ENCODE measurements at regions not wholly inside any gene's neighbourhood (a gene's known extent, or its start where the extent isn't known, plus 50 kb on each side); places are given as distances from the start of the nearest gene placed in this dataset.

DNA sequence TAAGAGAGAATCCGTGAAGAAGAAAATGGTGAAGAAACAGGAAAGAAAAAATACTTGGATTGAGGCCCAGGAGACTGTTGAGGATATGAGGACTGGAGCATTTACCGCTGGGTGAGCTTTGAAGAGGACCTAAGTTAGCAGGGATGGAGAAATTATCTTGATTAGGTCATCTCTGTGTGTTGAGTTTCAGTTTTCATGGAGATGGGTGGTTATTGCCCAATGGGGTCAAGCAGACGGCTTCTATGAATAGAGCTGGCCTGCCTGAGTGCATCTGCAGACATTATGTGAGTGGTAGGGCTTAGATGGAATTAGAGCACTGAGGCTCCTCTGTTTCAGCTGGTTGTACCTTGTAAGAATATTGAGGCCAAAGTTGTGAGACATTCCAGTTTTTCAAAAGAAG lies 245.4 kb upstream of the FBXL7 start:
- WGBS = 86% methylated on average over 3 of the region's 3 CpGs
- H3K4me3 ChIP-seq (ENCODE audit: low read length in 2 of 2) = no peak overlapping the region
- no peak overlapping the region for H3K27ac ChIP-seq (ENCODE audit: low read depth in 1 of 2, low read length in 1 of 2)
- no peaks in the 10 kb centered on the region for H3K9me3 ChIP-seq (ENCODE audit: control insufficient read depth in 2 of 2, insufficient read depth in 1 of 2, low read length in 1 of 2)
- no peaks in the 10 kb centered on the region for H3K27me3 ChIP-seq (ENCODE audit: control insufficient read depth in 2 of 2, insufficient read depth in 1 of 2, low read length in 1 of 2)
- H3K4me1 ChIP-seq (ENCODE audit: control insufficient read depth in 2 of 2, insufficient read depth in 2 of 2, low read length in 2 of 2) = no peaks in the 10 kb centered on the region
- no peak for DNase-seq (ENCODE audit: low read depth in 6 of 9, low spot score in 9 of 9)
- H3K36me3 ChIP-seq (ENCODE audit: control insufficient read depth in 2 of 2, insufficient read depth in 2 of 2, low read length in 1 of 2) = no peaks in the 10 kb centered on the region

DNA sequence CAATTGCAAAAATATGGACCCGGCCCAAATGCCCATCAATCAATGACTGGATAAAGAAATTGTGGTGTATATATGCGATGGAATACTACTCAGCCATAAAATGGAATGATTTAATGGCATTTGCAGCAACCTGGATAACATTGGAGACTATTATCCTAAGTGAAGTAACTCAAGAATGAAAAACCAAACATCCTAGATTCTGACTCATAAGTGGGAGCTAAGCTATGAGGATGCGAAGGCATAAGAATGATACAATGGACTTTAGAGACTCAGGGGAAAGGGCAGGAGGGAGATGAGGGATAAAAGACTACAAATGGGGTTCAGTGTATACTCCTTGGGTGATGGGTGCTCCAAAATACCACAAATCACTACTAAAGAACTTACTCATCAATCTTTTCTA lies 247.6 kb upstream of the FBXL7 start:
- no peaks in the 10 kb centered on the region for H3K36me3 ChIP-seq (ENCODE audit: control insufficient read depth in 2 of 2, insufficient read depth in 2 of 2, low read length in 1 of 2)
- H3K27ac ChIP-seq (ENCODE audit: low read depth in 1 of 2, low read length in 1 of 2) = no peak overlapping the region
- no peak overlapping the region for H3K4me3 ChIP-seq (ENCODE audit: low read length in 2 of 2)
- 93% methylated on average over 3 of the region's 3 CpGs for WGBS
- no peaks in the 10 kb centered on the region for H3K4me1 ChIP-seq (ENCODE audit: control insufficient read depth in 2 of 2, insufficient read depth in 2 of 2, low read length in 2 of 2)
- H3K27me3 ChIP-seq (ENCODE audit: control insufficient read depth in 2 of 2, insufficient read depth in 1 of 2, low read length in 1 of 2) = no peaks in the 10 kb centered on the region
- no peaks in the 10 kb centered on the region for H3K9me3 ChIP-seq (ENCODE audit: control insufficient read depth in 2 of 2, insufficient read depth in 1 of 2, low read length in 1 of 2)
- DNase-seq (ENCODE audit: low read depth in 6 of 9, low spot score in 9 of 9) = no peak

DNA sequence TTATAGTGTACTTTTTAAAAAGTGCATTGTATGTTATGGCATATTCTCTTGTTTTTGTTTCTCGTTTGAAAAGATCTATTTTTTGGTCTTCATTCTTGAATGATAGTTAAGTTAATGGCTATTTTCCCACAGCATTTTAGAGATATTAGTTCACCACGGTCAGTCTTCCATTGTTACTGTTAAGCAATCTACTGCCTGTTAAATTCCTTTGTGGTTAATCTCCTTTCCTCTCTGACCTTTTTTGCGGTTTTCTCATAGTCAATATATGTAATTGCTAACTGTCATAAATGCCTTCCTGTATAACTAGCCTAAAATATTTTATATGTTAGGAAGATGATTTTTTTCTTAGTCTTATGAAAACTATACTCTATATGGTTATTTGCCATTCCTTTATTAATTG lies 250.8 kb upstream of the FBXL7 start:
- no peaks in the 10 kb centered on the region for H3K4me1 ChIP-seq (ENCODE audit: control insufficient read depth in 2 of 2, insufficient read depth in 2 of 2, low read length in 2 of 2)
- H3K27ac ChIP-seq (ENCODE audit: low read depth in 1 of 2, low read length in 1 of 2) = no peak overlapping the region
- DNase-seq (ENCODE audit: low read depth in 6 of 9, low spot score in 9 of 9) = no peak
- H3K36me3 ChIP-seq (ENCODE audit: control insufficient read depth in 2 of 2, insufficient read depth in 2 of 2, low read length in 1 of 2) = no peaks in the 10 kb centered on the region
- H3K9me3 ChIP-seq (ENCODE audit: control insufficient read depth in 2 of 2, insufficient read depth in 1 of 2, low read length in 1 of 2) = no peaks in the 10 kb centered on the region
- H3K27me3 ChIP-seq (ENCODE audit: control insufficient read depth in 2 of 2, insufficient read depth in 1 of 2, low read length in 1 of 2) = no peaks in the 10 kb centered on the region
- 7% methylated on average over 3 of the region's 3 CpGs for WGBS
- no peak overlapping the region for H3K4me3 ChIP-seq (ENCODE audit: low read length in 2 of 2)

DNA sequence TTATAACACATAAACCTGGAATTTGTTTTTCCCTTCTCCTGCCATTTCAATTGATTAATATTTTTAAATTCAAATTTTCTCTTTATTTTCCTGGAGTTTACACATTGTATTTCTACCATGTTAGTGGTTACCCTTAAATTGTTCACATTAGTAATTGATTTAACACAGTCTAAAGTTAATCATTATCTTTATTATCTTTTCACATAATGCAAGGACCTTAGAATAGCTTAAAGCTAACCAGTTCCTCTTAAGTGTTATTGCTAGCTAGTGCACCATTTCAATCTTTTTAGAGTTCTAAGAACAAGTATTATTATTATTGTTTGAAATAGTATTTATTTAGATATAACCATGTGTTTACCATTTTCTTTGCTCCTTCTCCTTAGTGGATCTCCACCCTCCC lies 251.2 kb upstream of the FBXL7 start:
- Histone ChIP-seq H3K9me3 (ENCODE audit: control insufficient read depth in 2 of 2, insufficient read depth in 1 of 2, low read length in 1 of 2) (no peaks in the 10 kb centered on the region), H3K36me3 (ENCODE audit: control insufficient read depth in 2 of 2, insufficient read depth in 2 of 2, low read length in 1 of 2) (no peaks in the 10 kb centered on the region), H3K4me3 (ENCODE audit: low read length in 2 of 2) (no peak overlapping the region), H3K4me1 (ENCODE audit: control insufficient read depth in 2 of 2, insufficient read depth in 2 of 2, low read length in 2 of 2) (no peaks in the 10 kb centered on the region), H3K27ac (ENCODE audit: low read depth in 1 of 2, low read length in 1 of 2) (no peak overlapping the region), H3K27me3 (ENCODE audit: control insufficient read depth in 2 of 2, insufficient read depth in 1 of 2, low read length in 1 of 2) (no peaks in the 10 kb centered on the region)
- no peak for DNase-seq (ENCODE audit: low read depth in 6 of 9, low spot score in 9 of 9)

DNA sequence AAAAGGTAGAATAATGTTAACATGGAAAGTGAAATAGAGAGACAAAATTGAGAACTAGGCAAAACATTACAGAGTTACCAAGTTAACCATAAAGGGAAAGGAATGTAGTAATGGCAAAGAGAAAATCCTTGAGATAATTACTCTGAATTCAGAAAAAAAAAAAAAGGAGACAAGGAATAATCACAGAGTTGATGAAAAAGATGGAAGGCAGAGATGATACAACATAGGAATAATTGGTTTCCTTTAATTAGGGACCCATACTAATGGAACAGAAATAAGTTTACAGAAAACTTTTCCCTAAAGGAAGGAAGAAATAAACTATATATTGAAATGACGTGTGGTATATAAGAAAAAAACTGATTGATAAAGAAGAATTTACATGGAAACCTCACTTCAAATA lies 254.1 kb upstream of the FBXL7 start:
- no peak for DNase-seq (ENCODE audit: low read depth in 6 of 9, low spot score in 9 of 9)
- Histone ChIP-seq H3K36me3 (ENCODE audit: control insufficient read depth in 2 of 2, insufficient read depth in 2 of 2, low read length in 1 of 2) (no peaks in the 10 kb centered on the region), H3K4me3 (ENCODE audit: low read length in 2 of 2) (no peak overlapping the region), H3K9me3 (ENCODE audit: control insufficient read depth in 2 of 2, insufficient read depth in 1 of 2, low read length in 1 of 2) (no peaks in the 10 kb centered on the region), H3K27ac (ENCODE audit: low read depth in 1 of 2, low read length in 1 of 2) (no peak overlapping the region), H3K4me1 (ENCODE audit: control insufficient read depth in 2 of 2, insufficient read depth in 2 of 2, low read length in 2 of 2) (no peaks in the 10 kb centered on the region), H3K27me3 (ENCODE audit: control insufficient read depth in 2 of 2, insufficient read depth in 1 of 2, low read length in 1 of 2) (no peaks in the 10 kb centered on the region)
- 94% methylated on average over 1 of the region's 1 CpG for WGBS

DNA sequence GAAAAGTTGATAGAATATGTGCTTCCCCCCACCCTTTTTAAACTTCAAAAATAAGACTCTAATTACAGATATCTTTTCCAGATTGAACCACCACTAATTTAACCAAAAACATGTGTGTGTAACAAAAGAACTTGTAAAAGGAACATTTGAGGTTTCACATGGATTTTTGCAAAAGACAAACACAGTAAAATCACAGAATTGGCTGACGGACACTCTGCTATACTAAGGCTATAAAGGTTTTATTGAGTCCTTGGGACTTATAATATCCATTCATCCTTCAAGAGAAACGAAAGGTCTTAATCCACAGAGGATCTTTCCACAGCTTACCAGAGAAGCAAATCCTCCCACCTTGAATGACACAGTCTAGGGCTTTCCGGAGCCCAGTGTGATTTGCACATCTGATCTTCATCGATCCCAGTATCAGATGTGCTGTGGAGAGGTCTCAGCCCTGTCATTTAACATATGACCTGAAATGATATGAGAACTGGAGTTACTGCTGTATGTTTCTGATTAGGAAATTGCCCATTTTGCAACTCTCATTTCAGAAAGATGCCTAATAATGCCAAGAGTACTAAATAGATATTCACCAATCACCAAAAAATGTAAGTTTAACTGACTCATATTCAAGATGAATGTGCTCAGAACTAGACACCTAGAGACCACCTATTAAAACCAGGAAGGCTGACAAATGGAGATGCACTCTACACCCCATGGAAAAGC lies 256.5 kb upstream of the FBXL7 start:
- Histone ChIP-seq H3K27me3 (ENCODE audit: control insufficient read depth in 2 of 2, insufficient read depth in 1 of 2, low read length in 1 of 2) (no peaks in the 10 kb centered on the region), H3K4me1 (ENCODE audit: control insufficient read depth in 2 of 2, insufficient read depth in 2 of 2, low read length in 2 of 2) (no peaks in the 10 kb centered on the region), H3K9me3 (ENCODE audit: control insufficient read depth in 2 of 2, insufficient read depth in 1 of 2, low read length in 1 of 2) (peaks cover 0 to 8% of the 10 kb centered on the region in 2 donors), H3K36me3 (ENCODE audit: control insufficient read depth in 2 of 2, insufficient read depth in 2 of 2, low read length in 1 of 2) (no peaks in the 10 kb centered on the region), H3K4me3 (ENCODE audit: low read length in 2 of 2) (no peak overlapping the region), H3K27ac (ENCODE audit: low read depth in 1 of 2, low read length in 1 of 2) (no peak overlapping the region)
- WGBS = 90% methylated on average over 4 of the region's 4 CpGs
- DNase-seq (ENCODE audit: low read depth in 6 of 9, low spot score in 9 of 9) = no peak

DNA sequence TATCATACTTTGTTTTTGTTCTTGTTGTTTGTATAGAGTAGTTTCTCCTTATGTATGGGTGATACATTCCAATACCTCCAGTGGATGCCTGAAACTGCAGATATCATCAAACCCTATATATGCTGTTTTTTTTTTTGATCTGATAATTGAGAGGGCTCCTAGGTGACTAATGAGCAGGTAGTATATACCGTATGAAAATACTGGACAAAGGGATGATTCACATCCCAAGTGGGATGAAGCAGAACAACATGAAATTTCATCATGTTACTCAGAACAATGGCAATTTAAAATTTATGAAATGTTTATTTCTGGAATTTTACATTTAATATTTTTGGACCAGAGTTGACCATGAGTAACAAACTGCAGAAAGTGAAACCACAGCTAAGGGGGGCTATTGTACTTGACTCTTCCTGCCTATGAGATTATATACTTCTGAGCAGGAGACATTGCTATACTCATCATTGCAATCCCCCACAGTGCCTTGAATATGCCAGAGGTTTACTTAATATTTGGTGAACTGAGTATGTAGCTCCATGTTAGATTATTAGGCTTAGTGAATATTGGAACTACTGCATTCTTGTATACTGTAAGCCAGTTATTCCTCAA lies 258.7 kb upstream of the FBXL7 start:
- H3K9me3 ChIP-seq (ENCODE audit: control insufficient read depth in 2 of 2, insufficient read depth in 1 of 2, low read length in 1 of 2) = peaks cover 0 to 8% of the 10 kb centered on the region in 2 donors
- 94% methylated on average over 1 of the region's 1 CpG for WGBS

DNA sequence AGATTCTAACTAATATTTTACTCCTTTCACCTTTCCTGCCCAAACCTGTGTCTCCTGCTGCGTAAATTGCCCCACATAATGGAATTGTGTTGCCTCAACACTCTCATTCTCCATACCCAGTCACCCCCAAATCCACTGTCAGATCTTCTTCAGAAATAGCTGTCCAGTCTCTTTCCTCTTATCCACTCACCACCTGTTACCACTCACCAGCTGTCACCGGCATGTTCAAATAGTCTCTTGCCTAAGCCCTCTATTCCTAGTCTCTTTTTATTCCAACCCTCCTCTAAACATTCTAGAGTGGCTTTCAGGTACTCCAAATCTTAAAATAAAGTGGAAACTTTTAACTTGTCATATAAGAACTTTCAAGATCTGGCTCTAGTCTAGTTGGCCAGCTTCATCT lies 262.0 kb upstream of the FBXL7 start:
- WGBS = 94% methylated on average over 2 of the region's 2 CpGs
- no peak for DNase-seq (ENCODE audit: low read depth in 6 of 9, low spot score in 9 of 9)
- H3K9me3 ChIP-seq (ENCODE audit: control insufficient read depth in 2 of 2, insufficient read depth in 1 of 2, low read length in 1 of 2) = peaks cover 0 to 8% of the 10 kb centered on the region in 2 donors

More for the DNA sequence above, 258.7 kb upstream of the FBXL7 start:
- Histone ChIP-seq H3K4me1 (ENCODE audit: control insufficient read depth in 2 of 2, insufficient read depth in 2 of 2, low read length in 2 of 2) (no peaks in the 10 kb centered on the region), H3K27ac (ENCODE audit: low read depth in 1 of 2, low read length in 1 of 2) (no peak overlapping the region), H3K4me3 (ENCODE audit: low read length in 2 of 2) (no peak overlapping the region), H3K27me3 (ENCODE audit: control insufficient read depth in 2 of 2, insufficient read depth in 1 of 2, low read length in 1 of 2) (no peaks in the 10 kb centered on the region), H3K36me3 (ENCODE audit: control insufficient read depth in 2 of 2, insufficient read depth in 2 of 2, low read length in 1 of 2) (no peaks in the 10 kb centered on the region)
- DNase-seq (ENCODE audit: low read depth in 6 of 9, low spot score in 9 of 9) = no peak

DNA sequence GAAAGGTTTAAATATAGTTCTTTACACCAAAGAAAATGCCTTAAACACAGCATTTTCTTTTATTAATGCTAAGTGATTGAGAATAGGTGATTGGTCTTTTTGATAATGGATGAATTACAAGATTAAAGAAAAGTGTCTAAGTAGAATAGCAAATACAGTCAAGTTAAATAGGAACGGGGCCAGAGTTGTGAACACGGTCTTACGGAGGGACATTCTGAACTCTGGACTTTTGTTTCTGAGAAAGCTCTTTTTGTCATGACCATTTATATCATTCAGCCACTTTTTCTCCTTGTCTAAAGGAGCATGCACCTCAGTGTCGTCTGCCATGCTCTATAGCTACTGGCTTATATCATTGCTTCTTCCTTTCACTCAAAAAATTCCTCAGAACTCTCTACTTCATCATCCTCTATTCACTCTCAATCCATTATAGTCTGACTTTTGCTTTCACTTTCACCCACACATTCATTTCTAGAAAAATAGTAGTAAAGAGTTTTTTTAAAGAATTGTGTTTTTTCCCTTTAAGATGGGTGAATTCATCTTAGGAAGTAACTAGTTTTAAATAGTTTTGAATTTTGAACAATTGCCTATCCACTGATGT lies 263.0 kb upstream of the FBXL7 start:
- Histone ChIP-seq H3K27ac (ENCODE audit: low read depth in 1 of 2, low read length in 1 of 2) (no peak overlapping the region), H3K4me1 (ENCODE audit: control insufficient read depth in 2 of 2, insufficient read depth in 2 of 2, low read length in 2 of 2) (no peaks in the 10 kb centered on the region), H3K4me3 (ENCODE audit: low read length in 2 of 2) (no peak overlapping the region), H3K36me3 (ENCODE audit: control insufficient read depth in 2 of 2, insufficient read depth in 2 of 2, low read length in 1 of 2) (no peaks in the 10 kb centered on the region), H3K27me3 (ENCODE audit: control insufficient read depth in 2 of 2, insufficient read depth in 1 of 2, low read length in 1 of 2) (no peaks in the 10 kb centered on the region), H3K9me3 (ENCODE audit: control insufficient read depth in 2 of 2, insufficient read depth in 1 of 2, low read length in 1 of 2) (peaks cover 0 to 8% of the 10 kb centered on the region in 2 donors)
- no peak for DNase-seq (ENCODE audit: low read depth in 6 of 9, low spot score in 9 of 9)
- 92% methylated on average over 4 of the region's 4 CpGs for WGBS

More for the DNA sequence above, 262.0 kb upstream of the FBXL7 start:
- Histone ChIP-seq H3K4me3 (ENCODE audit: low read length in 2 of 2) (no peak overlapping the region), H3K36me3 (ENCODE audit: control insufficient read depth in 2 of 2, insufficient read depth in 2 of 2, low read length in 1 of 2) (no peaks in the 10 kb centered on the region), H3K27me3 (ENCODE audit: control insufficient read depth in 2 of 2, insufficient read depth in 1 of 2, low read length in 1 of 2) (no peaks in the 10 kb centered on the region), H3K27ac (ENCODE audit: low read depth in 1 of 2, low read length in 1 of 2) (no peak overlapping the region), H3K4me1 (ENCODE audit: control insufficient read depth in 2 of 2, insufficient read depth in 2 of 2, low read length in 2 of 2) (no peaks in the 10 kb centered on the region)

Measured in thymus (tissue), 11 donors.